MM.1S (cell line): ENCODE measurements at regions not wholly inside any gene's neighbourhood (a gene's known extent, or its start where the extent isn't known, plus 50 kb on each side); places are given as distances from the start of the nearest gene placed in this dataset.

Source experiments
- DNase-seq: peaks from one replicate; pipeline ENCODE4 v3.0.0-alpha.2; 2015
- H2AFZ ChIP-seq: fragments of 300-600 bp; sonication (generic); 2 replicates; pipeline ENCODE4 v1.6.0; 2016; ENCODE audit warnings: antibody characterized with exemption, low read length
- H3F3A ChIP-seq: fragments of 300-600 bp; sonication (generic); 2 replicates; pipeline ENCODE4 v1.6.1; 2016; ENCODE audit warnings: mild to moderate bottlenecking, antibody characterized with exemption, low read length, moderate library complexity, mixed read lengths; ENCODE audit not compliant: insufficient read depth
- H3K27ac ChIP-seq: fragments of 300-600 bp; sonication (generic); 2 replicates; pipeline ENCODE4 v1.5.1; 2016; ENCODE audit warnings: mild to moderate bottlenecking, low read length
- H3K27me3 ChIP-seq: fragments of 300-600 bp; sonication (generic); replicated peaks from 2 replicates; pipeline ENCODE4 v1.6.0; 2016; ENCODE audit warnings: low read length; ENCODE audit not compliant: insufficient read depth
- H3K36me3 ChIP-seq: fragments of 300-600 bp; sonication (generic); replicated peaks from 2 replicates; pipeline ENCODE4 v1.6.1; 2016; ENCODE audit warnings: mild to moderate bottlenecking, low read length, mixed read lengths; ENCODE audit not compliant: insufficient read depth
- H3K4me1 ChIP-seq: fragments of 300-600 bp; sonication (generic); 2 replicates; pipeline ENCODE4 v1.6.1; 2016; ENCODE audit warnings: low read length, mixed read lengths
- H3K4me2 ChIP-seq: fragments of 300-600 bp; sonication (generic); 2 replicates; pipeline ENCODE4 v1.6.0; 2016; ENCODE audit warnings: low read depth, low read length
- H3K4me3 ChIP-seq: fragments of 300-600 bp; sonication (generic); 2 replicates; pipeline ENCODE4 v1.5.1; 2016; ENCODE audit warnings: low read length, mixed read lengths
- H3K79me2 ChIP-seq: fragments of 300-600 bp; sonication (generic); 2 replicates; pipeline ENCODE4 v1.6.1; 2016; ENCODE audit warnings: mixed run types, low read length, mixed read lengths
- H3K9ac ChIP-seq: fragments of 300-600 bp; sonication (generic); 2 replicates; pipeline ENCODE4 v1.6.1; 2016; ENCODE audit warnings: low read length, mixed read lengths
- H3K9me2 ChIP-seq: fragments of 300-600 bp; sonication (generic); replicated peaks from 2 replicates; pipeline ENCODE4 v1.6.1; 2016; ENCODE audit warnings: mild to moderate bottlenecking, low read length, mixed read lengths; ENCODE audit not compliant: insufficient read depth
- H3K9me3 ChIP-seq: fragments of 300-600 bp; sonication (generic); replicated peaks from 2 replicates; pipeline ENCODE4 v1.6.1; 2016; ENCODE audit warnings: mild to moderate bottlenecking, low read length, mixed read lengths; ENCODE audit not compliant: insufficient read depth
- H4K20me1 ChIP-seq: fragments of 300-600 bp; sonication (generic); 2 replicates; pipeline ENCODE4 v1.6.1; 2016; ENCODE audit warnings: mild to moderate bottlenecking, low read length, moderate library complexity, mixed read lengths; ENCODE audit not compliant: insufficient read depth
- EZH2 ChIP-seq: fragments of 300-600 bp; sonication (generic); optimal IDR thresholded peaks from 2 replicates; pipeline ENCODE3; 2017; ENCODE audit warnings: low read depth, mild to moderate bottlenecking, antibody characterized with exemption, low read length, mixed read lengths
- EZH2phosphoT487 ChIP-seq: fragments of 300-600 bp; sonication (generic); IDR thresholded peaks from 2 replicates; pipeline ENCODE4 v1.6.1; 2018; ENCODE audit warnings: antibody characterized with exemption, low read length
- TF ChIP-seq, protein P1 (sequence below): fragments of 300-600 bp; sonication (generic); IDR thresholded peaks from 2 replicates; pipeline ENCODE4 v1.5.1; 2016; ENCODE audit warnings: antibody characterized with exemption, low read length, mixed read lengths

GRCh38 chr18:73088445-73088844 is 220.7 kb upstream of the NETO1 start:
- Histone ChIP-seq H3K27ac (no peak overlapping the region), H3K27me3 (no peaks in the 10 kb centered on the region), H3K36me3 (no peaks in the 10 kb centered on the region), H3K4me3 (no peak overlapping the region), H3K79me2 (no peaks in the 10 kb centered on the region), H3K4me1 (no peaks in the 10 kb centered on the region), H3K9ac (no peak overlapping the region), H3F3A (no peaks in the 10 kb centered on the region), H2AFZ (no peak overlapping the region), H3K9me2 (no peaks in the 10 kb centered on the region), H4K20me1 (no peaks in the 10 kb centered on the region), H3K4me2 (no peak overlapping the region), H3K9me3 (no peaks in the 10 kb centered on the region)
- TF ChIP-seq, protein P1, sequence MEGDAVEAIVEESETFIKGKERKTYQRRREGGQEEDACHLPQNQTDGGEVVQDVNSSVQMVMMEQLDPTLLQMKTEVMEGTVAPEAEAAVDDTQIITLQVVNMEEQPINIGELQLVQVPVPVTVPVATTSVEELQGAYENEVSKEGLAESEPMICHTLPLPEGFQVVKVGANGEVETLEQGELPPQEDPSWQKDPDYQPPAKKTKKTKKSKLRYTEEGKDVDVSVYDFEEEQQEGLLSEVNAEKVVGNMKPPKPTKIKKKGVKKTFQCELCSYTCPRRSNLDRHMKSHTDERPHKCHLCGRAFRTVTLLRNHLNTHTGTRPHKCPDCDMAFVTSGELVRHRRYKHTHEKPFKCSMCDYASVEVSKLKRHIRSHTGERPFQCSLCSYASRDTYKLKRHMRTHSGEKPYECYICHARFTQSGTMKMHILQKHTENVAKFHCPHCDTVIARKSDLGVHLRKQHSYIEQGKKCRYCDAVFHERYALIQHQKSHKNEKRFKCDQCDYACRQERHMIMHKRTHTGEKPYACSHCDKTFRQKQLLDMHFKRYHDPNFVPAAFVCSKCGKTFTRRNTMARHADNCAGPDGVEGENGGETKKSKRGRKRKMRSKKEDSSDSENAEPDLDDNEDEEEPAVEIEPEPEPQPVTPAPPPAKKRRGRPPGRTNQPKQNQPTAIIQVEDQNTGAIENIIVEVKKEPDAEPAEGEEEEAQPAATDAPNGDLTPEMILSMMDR = no peak
- TF ChIP-seq EZH2 = no peak
- TF ChIP-seq EZH2phosphoT487 = no peak
- DNase-seq = no peak

DNA sequence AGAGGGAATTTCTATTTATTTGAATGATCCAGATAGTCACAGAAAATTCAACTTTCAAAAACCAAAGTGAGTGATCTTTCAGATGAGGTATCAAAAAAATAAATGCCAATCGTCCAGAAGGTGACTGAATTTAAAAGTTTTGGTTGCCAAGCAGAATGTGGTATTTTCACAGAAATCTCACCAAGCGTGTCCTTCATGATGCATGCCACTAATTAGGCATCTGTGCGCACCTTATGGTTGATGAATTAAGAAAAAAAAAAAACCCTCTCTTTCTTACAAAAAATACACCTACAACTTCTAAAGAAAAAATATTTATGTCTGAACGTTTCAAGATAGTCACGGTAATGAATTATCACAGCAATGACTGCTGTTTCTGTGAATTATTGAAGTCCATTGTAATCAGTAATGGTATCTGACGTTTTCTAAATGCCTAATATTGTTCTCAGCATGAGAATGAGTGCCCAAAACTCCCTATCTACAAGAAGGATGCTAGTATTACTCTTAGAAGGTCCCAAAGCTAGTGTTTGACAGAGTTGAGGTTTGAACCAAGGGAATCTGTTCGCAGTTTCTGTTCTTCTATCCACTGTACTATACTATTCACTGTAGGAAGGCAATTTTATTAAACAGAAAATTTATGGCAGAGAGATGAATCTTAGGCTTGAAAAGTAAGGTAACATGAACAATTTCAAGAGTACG is 219.6 kb upstream of the NETO1 start:
- TF ChIP-seq, protein P1 = no peak
- TF ChIP-seq EZH2 (no peak), EZH2phosphoT487 (no peak)
- no peaks in the 10 kb centered on the region for H3K9me2 ChIP-seq
- H2AFZ ChIP-seq = no peak overlapping the region
- H3K27me3 ChIP-seq = no peaks in the 10 kb centered on the region
- no peak overlapping the region for H3K27ac ChIP-seq
- DNase-seq = no peak
- no peak overlapping the region for H3K9ac ChIP-seq
- H3K79me2 ChIP-seq = no peaks in the 10 kb centered on the region
- H3K9me3 ChIP-seq = no peaks in the 10 kb centered on the region
- H3K4me2 ChIP-seq = no peak overlapping the region
- no peak overlapping the region for H3K4me3 ChIP-seq
- H4K20me1 ChIP-seq = no peaks in the 10 kb centered on the region
- H3K36me3 ChIP-seq = no peaks in the 10 kb centered on the region
- H3F3A ChIP-seq = no peaks in the 10 kb centered on the region
- no peaks in the 10 kb centered on the region for H3K4me1 ChIP-seq

GRCh38 chr18:73079920-73080319 is 212.1 kb upstream of the NETO1 start:
- Histone ChIP-seq H3K9me3 (no peaks in the 10 kb centered on the region), H3K9ac (no peak overlapping the region), H3K36me3 (no peaks in the 10 kb centered on the region), H3K4me3 (no peak overlapping the region), H3K27ac (no peak overlapping the region), H3K27me3 (no peaks in the 10 kb centered on the region), H3K9me2 (no peaks in the 10 kb centered on the region), H3F3A (no peaks in the 10 kb centered on the region), H4K20me1 (no peaks in the 10 kb centered on the region), H3K4me1 (no peaks in the 10 kb centered on the region), H2AFZ (no peak overlapping the region), H3K79me2 (no peaks in the 10 kb centered on the region), H3K4me2 (no peak overlapping the region)
- no peak for TF ChIP-seq EZH2
- TF ChIP-seq, protein P1 = no peak
- no peak for TF ChIP-seq EZH2phosphoT487
- no peak for DNase-seq
